ENCODE measurements at regions not wholly inside any gene's neighbourhood (a gene's known extent, or its start where the extent isn't known, plus 50 kb on each side); places are given as distances from the start of the nearest gene placed in this dataset.

DNA sequence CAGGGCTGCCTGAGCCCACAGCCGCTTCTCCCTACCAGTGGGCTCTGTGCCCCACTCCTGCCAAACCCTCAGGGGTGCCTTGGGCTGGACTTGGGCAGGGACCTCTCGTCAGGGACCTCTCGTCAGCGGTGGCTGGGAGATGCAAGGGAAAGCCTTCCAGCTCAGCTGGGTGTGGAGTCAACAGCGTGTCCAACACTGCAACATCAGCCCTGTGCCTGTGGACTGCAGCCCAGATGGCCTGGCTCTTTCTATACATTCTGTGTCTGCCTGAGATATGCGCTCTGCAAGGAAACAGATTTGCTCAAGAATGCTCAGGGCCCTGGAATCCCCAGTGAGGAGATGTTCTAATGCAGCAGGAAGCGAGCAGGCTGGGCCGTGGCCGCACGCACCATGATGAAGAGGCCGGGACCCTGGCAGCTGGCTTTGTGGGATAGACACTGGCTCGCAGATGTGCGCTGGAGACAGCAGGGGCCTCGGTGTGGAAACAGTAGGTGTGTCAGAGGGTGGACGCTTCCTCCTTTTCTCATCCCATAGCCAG is 85.0 kb upstream of the COL5A1 start:
- ATAC-seq (no peak), DNase-seq (no peak)
- Mint-ChIP-seq H3K4me3 (no peak overlapping the region), H3K27me3 (peaks cover 50% of the 10 kb centered on the region), H3K4me1 (peaks cover 15% of the 10 kb centered on the region), H3K27ac (no peak overlapping the region), H3K9me3 (no peaks in the 10 kb centered on the region)

DNA sequence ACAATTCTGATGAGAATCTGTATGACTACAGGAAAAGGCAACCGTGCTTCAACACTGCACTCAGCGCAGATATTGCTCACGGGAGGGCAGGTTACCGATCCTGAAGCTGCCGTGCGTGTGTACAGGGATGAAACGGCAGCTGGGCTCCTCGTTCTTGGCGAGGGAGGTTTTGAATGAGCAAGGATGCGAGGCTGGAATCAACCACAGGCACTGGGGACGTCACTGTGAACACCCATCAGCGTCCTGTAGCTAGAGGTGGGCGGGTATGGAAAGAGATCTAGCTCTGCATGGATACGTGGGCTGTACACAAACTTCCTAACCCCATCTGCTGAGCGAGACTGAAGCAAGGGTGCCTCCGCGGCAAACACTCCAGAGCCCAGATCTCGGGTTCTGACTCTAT is 84.3 kb upstream of the COL5A1 start:
- Mint-ChIP-seq H3K4me3 (no peak overlapping the region), H3K27ac (no peak overlapping the region), H3K27me3 (peaks cover 44% of the 10 kb centered on the region), H3K9me3 (no peaks in the 10 kb centered on the region), H3K4me1 (peaks cover 11% of the 10 kb centered on the region)
- ATAC-seq, result no peak
- no peak for DNase-seq

DNA sequence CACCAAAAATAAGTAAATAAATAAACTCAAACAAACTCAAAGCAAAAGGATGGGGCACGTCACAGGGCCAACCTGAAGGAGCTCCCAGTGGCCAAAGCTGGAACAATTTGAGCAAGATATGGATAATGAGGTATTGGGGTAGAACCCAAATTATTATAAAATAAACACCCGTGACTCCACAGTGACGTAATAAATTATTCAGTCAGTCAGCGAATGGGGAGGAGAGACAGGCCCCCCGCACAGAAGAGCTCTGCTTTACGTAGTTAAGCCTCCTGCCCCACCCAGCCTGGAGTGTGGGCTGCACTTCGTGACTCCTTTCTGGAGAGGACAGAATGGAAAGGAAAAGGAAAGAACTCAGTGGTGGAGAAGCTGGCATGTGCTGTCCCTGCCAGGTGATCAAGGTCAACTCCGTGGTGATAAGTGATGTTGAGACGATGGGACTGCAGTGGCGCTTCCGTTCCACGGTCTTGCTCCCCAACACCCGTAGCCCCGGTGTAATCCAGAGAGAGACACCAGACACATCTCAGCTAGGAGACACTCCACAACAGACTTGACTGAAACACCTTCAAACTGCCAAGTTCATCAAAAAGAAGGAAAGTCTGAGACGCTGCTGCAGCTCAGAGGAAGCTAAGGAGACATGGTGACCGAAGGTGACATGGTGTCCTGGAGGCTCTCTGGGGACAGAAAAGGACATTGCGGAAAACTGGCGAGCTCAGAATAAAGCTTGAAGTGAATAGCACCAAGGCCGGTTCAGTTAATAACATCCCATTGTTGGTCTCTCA is 83.3 kb upstream of the COL5A1 start:
- H3K4me1 Mint-ChIP-seq, result peaks cover 11% of the 10 kb centered on the region

GRCh38 chr9:134559013-134559412 is 82.6 kb upstream of the COL5A1 start:
- no peaks in the 10 kb centered on the region for H3K9me3 Mint-ChIP-seq
- H3K4me3 Mint-ChIP-seq, result no peak overlapping the region
- DNase-seq (no peak), ATAC-seq (no peak)
- no peak overlapping the region for H3K27ac Mint-ChIP-seq
- peaks cover 11% of the 10 kb centered on the region for H3K4me1 Mint-ChIP-seq
- H3K27me3 Mint-ChIP-seq, result peaks cover 27% of the 10 kb centered on the region

More for the DNA sequence above, 83.3 kb upstream of the COL5A1 start:
- H3K27me3 Mint-ChIP-seq, result peaks cover 34% of the 10 kb centered on the region
- H3K27ac Mint-ChIP-seq, result no peak overlapping the region
- no peak for DNase-seq
- ATAC-seq, result no peak
- H3K9me3 Mint-ChIP-seq, result no peaks in the 10 kb centered on the region
- no peak overlapping the region for H3K4me3 Mint-ChIP-seq

DNA sequence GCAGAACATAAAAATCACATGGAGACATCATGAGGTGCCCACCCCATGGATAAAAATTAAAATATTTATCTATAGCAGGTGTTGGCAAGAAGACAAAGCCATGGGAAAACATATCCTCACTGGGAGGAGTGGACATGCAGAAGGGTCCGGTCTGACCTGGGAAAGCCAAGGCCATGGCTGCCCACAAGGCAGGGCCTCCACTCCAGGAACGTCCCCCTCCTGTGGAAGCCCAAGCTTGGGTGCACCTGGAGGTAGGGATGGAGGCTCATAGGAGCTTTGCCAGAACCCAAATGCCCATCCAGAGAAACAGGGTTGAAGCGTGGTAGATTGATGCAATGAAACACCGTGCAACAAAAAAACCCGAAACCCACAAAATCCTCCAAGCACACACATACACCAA is 81.4 kb upstream of the COL5A1 start:
- DNase-seq, result no peak
- Mint-ChIP-seq H3K27ac (no peak overlapping the region), H3K27me3 (peaks cover 27% of the 10 kb centered on the region), H3K9me3 (peaks cover 0 to 6% of the 10 kb centered on the region in 2 donors), H3K4me3 (no peak overlapping the region), H3K4me1 (peaks cover 11% of the 10 kb centered on the region)
- no peak for ATAC-seq

- Mint-ChIP-seq H3K27me3 (peaks cover 27% of the 10 kb centered on the region), H3K4me1 (peaks cover 11% of the 10 kb centered on the region), H3K4me3 (no peak overlapping the region), H3K27ac (no peak overlapping the region), H3K9me3 (peaks cover 0 to 6% of the 10 kb centered on the region in 2 donors)
- ATAC-seq (no peak), DNase-seq (no peak)
Measured at GRCh38 chr9:134560654-134561053, 80.9 kb upstream of the COL5A1 start.

- peaks cover 11% of the 10 kb centered on the region for H3K4me1 Mint-ChIP-seq
- H3K27me3 Mint-ChIP-seq, result peaks cover 27% of the 10 kb centered on the region
- ATAC-seq (no peak), DNase-seq (no peak)
- H3K27ac Mint-ChIP-seq, result no peak overlapping the region
- H3K4me3 Mint-ChIP-seq, result no peak overlapping the region
- H3K9me3 Mint-ChIP-seq, result peaks cover 0 to 6% of the 10 kb centered on the region in 2 donors
Measured at GRCh38 chr9:134561427-134562145, 80.0 kb upstream of the COL5A1 start.

- H3K27me3 Mint-ChIP-seq, result peaks cover 22% of the 10 kb centered on the region
- peaks cover 0 to 6% of the 10 kb centered on the region in 2 donors for H3K9me3 Mint-ChIP-seq
- DNase-seq, result no peak
- no peak overlapping the region for H3K27ac Mint-ChIP-seq
- peaks cover 11% of the 10 kb centered on the region for H3K4me1 Mint-ChIP-seq
- no peak for ATAC-seq
- no peak overlapping the region for H3K4me3 Mint-ChIP-seq
Measured at GRCh38 chr9:134562146-134562849, 79.3 kb upstream of the COL5A1 start.

- H3K9me3 Mint-ChIP-seq, result peaks cover 0 to 6% of the 10 kb centered on the region in 2 donors
- DNase-seq, result no peak
Measured at GRCh38 chr9:134563397-134563796, 78.2 kb upstream of the COL5A1 start.

GRCh38 chr9:134564431-134565170 is 77.0 kb upstream of the COL5A1 start:
- DNase-seq (no peak), ATAC-seq (no peak)
- Mint-ChIP-seq H3K4me1 (peaks cover 10% of the 10 kb centered on the region), H3K27ac (no peak overlapping the region), H3K9me3 (peaks cover 0 to 6% of the 10 kb centered on the region in 2 donors), H3K4me3 (no peak overlapping the region), H3K27me3 (peaks cover 5% of the 10 kb centered on the region)

More at GRCh38 chr9:134563397-134563796, 78.2 kb upstream of the COL5A1 start:
- ATAC-seq, result no peak
- Mint-ChIP-seq H3K4me1 (peaks cover 11% of the 10 kb centered on the region), H3K27ac (no peak overlapping the region), H3K27me3 (peaks cover 17% of the 10 kb centered on the region), H3K4me3 (no peak overlapping the region)

DNA sequence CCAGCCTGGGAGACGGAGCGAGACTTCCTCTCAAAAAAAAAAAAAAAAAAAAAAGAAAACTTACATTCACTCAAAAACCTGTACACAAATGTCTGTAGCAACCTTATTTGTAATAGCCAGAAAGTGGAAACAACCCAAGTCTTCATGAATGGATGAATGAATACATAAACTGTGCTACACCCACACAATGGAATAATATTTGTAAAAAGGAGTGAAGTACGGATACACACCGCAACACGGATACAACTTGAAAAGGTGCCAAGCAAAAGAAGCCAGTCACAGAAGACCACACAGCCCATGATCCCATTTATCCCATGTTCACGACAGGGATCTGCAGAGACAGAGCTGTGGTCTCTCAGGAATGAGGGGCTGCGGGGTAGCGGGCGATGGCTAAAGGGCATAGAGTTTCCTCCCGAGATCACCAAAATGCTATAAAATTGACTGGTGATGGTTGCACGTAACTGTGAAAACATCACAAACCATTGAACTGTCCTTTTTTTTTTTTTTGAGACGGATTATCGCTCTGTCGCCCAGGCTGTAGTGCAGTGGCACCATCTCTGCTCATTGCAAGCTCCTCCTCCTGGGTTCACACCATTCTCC is 76.2 kb upstream of the COL5A1 start:
- ATAC-seq, result no peak
- DNase-seq, result no peak
- Mint-ChIP-seq H3K27me3 (no peaks in the 10 kb centered on the region), H3K9me3 (peaks cover 0 to 6% of the 10 kb centered on the region in 2 donors), H3K27ac (no peak overlapping the region), H3K4me1 (peaks cover 3% of the 10 kb centered on the region), H3K4me3 (no peak overlapping the region)

GRCh38 chr9:134566196-134566847 is 75.3 kb upstream of the COL5A1 start:
- Mint-ChIP-seq H3K4me1 (no peaks in the 10 kb centered on the region), H3K27me3 (no peaks in the 10 kb centered on the region), H3K27ac (peak overlapping the region in 1 of 2 donors; percentile 56), H3K9me3 (peaks cover 0 to 6% of the 10 kb centered on the region in 2 donors), H3K4me3 (no peak overlapping the region)
- ATAC-seq, result no peak
- no peak for DNase-seq

GRCh38 chr9:134566936-134567335 is 74.7 kb upstream of the COL5A1 start:
- ATAC-seq, result no peak
- Mint-ChIP-seq H3K27ac (no peak overlapping the region), H3K4me3 (no peak overlapping the region), H3K9me3 (peaks cover 0 to 6% of the 10 kb centered on the region in 2 donors), H3K4me1 (no peaks in the 10 kb centered on the region), H3K27me3 (no peaks in the 10 kb centered on the region)
- DNase-seq, result no peak

DNA sequence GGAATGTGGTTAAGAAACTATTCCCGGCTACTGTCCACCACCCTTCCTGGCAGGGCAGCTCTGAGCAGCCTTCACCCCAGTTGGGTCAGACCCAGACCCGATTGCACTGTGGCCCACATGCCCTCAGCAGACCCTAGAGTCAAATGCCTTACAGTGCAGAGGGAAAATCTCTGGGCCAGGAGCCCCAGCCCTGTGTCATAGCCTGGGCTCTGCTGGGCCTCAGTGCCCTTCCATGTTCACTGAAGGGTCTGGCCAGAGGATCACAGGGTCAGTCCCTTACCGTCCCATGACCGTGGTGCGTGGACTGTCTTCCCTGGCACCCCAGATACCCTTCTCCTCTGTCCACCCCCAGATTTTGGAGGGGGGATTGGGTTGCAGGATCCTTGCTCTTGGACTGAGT is 73.5 kb upstream of the COL5A1 start:
- no peak for ATAC-seq
- Mint-ChIP-seq H3K4me1 (no peaks in the 10 kb centered on the region), H3K9me3 (peaks cover 0 to 6% of the 10 kb centered on the region in 2 donors), H3K27me3 (no peaks in the 10 kb centered on the region), H3K27ac (no peak overlapping the region), H3K4me3 (no peak overlapping the region)
- DNase-seq, result no peak
